Small intestine (tissue), 7 donors: ENCODE measurements at regions not wholly inside any gene's neighbourhood (a gene's known extent, or its start where the extent isn't known, plus 50 kb on each side); places are given as distances from the start of the nearest gene placed in this dataset.

Experiments used
- DNase-seq, 2 donors: peaks; one replicate each; pipeline versions ENCODE4 v3.0.0 to v3.0.0-alpha.2; 2013
- FAIRE-seq: peaks from 2 replicates; lab custom pipeline; 2012; peaks lifted over from hg19 to GRCh38; lab: Jason Lieb, UNC
- H3K27ac ChIP-seq, 3 donors: one replicate each; pipeline ENCODE4 v1.5.1; 2013; ENCODE audit warnings: low read length in 2 of 3, mild to moderate bottlenecking in 2 of 3, control low read depth in 1 of 3, inconsistent platforms in 1 of 3, low read depth in 1 of 3, moderate library complexity in 1 of 3
- H3K27me3 ChIP-seq, 3 donors: one replicate each; pipeline ENCODE4 v1.6.1; 2013; ENCODE audit warnings: low read length in 3 of 3, inconsistent platforms in 1 of 3; ENCODE audit not compliant: control insufficient read depth in 3 of 3, insufficient read depth in 3 of 3
- H3K36me3 ChIP-seq, 3 donors: one replicate each; pipeline ENCODE4 v1.6.1; 2013; ENCODE audit warnings: low read length in 3 of 3, inconsistent platforms in 1 of 3, low read depth in 1 of 3, mild to moderate bottlenecking in 1 of 3, moderate library complexity in 1 of 3; ENCODE audit not compliant: control insufficient read depth in 3 of 3, insufficient read depth in 2 of 3
- H3K4me1 ChIP-seq, 3 donors: one replicate each; pipeline ENCODE4 v1.6.1; 2013; ENCODE audit warnings: low read length in 2 of 3, inconsistent platforms in 1 of 3, low read depth in 1 of 3, mild to moderate bottlenecking in 1 of 3, moderate library complexity in 1 of 3; ENCODE audit not compliant: control insufficient read depth in 3 of 3, insufficient read depth in 2 of 3
- H3K4me3 ChIP-seq, 3 donors: one replicate each; pipeline ENCODE4 v1.5.1; 2013; ENCODE audit warnings: low read length in 3 of 3, control low read depth in 1 of 3, inconsistent platforms in 1 of 3, low read depth in 1 of 3, mild to moderate bottlenecking in 1 of 3, moderate library complexity in 1 of 3
- H3K9me3 ChIP-seq, 2 donors: one replicate each; pipeline ENCODE4 v1.6.1; 2013; ENCODE audit warnings: low read depth in 1 of 2, low read length in 1 of 2; ENCODE audit not compliant: control insufficient read depth in 2 of 2, insufficient read depth in 1 of 2
- WGBS, 3 donors: extraction: QIAGEN DNeasy Blood & Tissue Kit; methylation state at CpG; one replicate each; pipeline ENCODE4 v1.1.7; 2013; 5-methylcytosine and 5-hydroxymethylcytosine counted together
- donor health status: healthy with polysubstance abuse.
- donor health status: control.
- donor health status: control.
- donor health status: Bipolar disorder and iron deficiency.
- donor health status: healthy.

- Histone ChIP-seq H3K27me3 (no peaks in the 10 kb centered on the region), H3K27ac (no peak overlapping the region), H3K36me3 (no peaks in the 10 kb centered on the region), H3K4me3 (no peak overlapping the region), H3K9me3 (no peaks in the 10 kb centered on the region), H3K4me1 (no peaks in the 10 kb centered on the region)
- 50 to 78% (median 59%) methylated on average over 2 of the region's 2 CpGs for WGBS, 3 donors
- no peak for DNase-seq
- no peak for FAIRE-seq
Measured at GRCh38 chr7:108809356-108809755, 239.7 kb downstream of the DNAJB9 start.

GRCh38 chr7:108810756-108811385 lies 241.2 kb downstream of the DNAJB9 start:
- Histone ChIP-seq H3K4me1 (no peaks in the 10 kb centered on the region), H3K27ac (no peak overlapping the region), H3K4me3 (no peak overlapping the region), H3K9me3 (no peaks in the 10 kb centered on the region), H3K27me3 (no peaks in the 10 kb centered on the region), H3K36me3 (no peaks in the 10 kb centered on the region)
- FAIRE-seq (no peak), DNase-seq (no peak)
- WGBS, 3 donors, result 74 to 81% (median 75%) methylated on average over 2 of the region's 2 CpGs

- DNase-seq, result no peak
- H3K4me3 ChIP-seq, result no peak overlapping the region
- 82 to 90% (median 84%) methylated on average over 3 of the region's 3 CpGs for WGBS, 3 donors
Measured at GRCh38 chr7:108813251-108814014, 243.8 kb downstream of the DNAJB9 start.

DNA sequence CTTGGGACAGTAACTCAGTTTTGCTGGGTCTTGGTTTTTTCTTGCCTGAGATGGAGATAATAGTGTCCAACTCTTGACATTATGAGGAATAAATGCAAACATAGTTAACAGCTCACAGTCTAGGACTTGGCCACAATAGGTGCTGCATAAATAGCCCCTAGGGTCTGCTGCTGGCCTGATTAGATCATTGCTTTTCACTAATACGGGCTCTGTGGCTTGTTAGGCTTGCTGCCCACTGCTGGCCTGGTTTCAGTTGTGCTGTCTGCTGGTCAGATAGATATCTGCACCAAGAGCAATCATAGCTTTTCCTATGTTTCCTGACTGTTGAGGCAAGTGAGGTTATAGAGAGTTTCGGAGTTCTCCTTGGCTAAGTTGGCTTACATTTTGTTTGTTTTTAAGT lies 246.1 kb downstream of the DNAJB9 start:
- H3K27ac ChIP-seq, result no peak overlapping the region
- 66 to 67% (median 67%) methylated on average over 2 of the region's 2 CpGs for WGBS, 3 donors
- H3K4me3 ChIP-seq, result no peak overlapping the region
- H3K4me1 ChIP-seq, result no peaks in the 10 kb centered on the region
- H3K36me3 ChIP-seq, result no peaks in the 10 kb centered on the region
- no peaks in the 10 kb centered on the region for H3K27me3 ChIP-seq
- no peak for FAIRE-seq
- no peak for DNase-seq
- no peaks in the 10 kb centered on the region for H3K9me3 ChIP-seq

More at GRCh38 chr7:108813251-108814014, 243.8 kb downstream of the DNAJB9 start:
- Histone ChIP-seq H3K27me3 (no peaks in the 10 kb centered on the region), H3K27ac (no peak overlapping the region), H3K36me3 (no peaks in the 10 kb centered on the region), H3K9me3 (no peaks in the 10 kb centered on the region), H3K4me1 (no peaks in the 10 kb centered on the region)
- no peak for FAIRE-seq

GRCh38 chr7:108818742-108819141 lies 249.1 kb downstream of the DNAJB9 start:
- Histone ChIP-seq H3K36me3 (no peaks in the 10 kb centered on the region), H3K27me3 (no peaks in the 10 kb centered on the region), H3K27ac (no peak overlapping the region), H3K9me3 (no peaks in the 10 kb centered on the region), H3K4me3 (no peak overlapping the region), H3K4me1 (no peaks in the 10 kb centered on the region)
- FAIRE-seq (no peak), DNase-seq (no peak)
- 66 to 82% (median 76%) methylated on average over 2 of the region's 2 CpGs for WGBS, 3 donors

DNA sequence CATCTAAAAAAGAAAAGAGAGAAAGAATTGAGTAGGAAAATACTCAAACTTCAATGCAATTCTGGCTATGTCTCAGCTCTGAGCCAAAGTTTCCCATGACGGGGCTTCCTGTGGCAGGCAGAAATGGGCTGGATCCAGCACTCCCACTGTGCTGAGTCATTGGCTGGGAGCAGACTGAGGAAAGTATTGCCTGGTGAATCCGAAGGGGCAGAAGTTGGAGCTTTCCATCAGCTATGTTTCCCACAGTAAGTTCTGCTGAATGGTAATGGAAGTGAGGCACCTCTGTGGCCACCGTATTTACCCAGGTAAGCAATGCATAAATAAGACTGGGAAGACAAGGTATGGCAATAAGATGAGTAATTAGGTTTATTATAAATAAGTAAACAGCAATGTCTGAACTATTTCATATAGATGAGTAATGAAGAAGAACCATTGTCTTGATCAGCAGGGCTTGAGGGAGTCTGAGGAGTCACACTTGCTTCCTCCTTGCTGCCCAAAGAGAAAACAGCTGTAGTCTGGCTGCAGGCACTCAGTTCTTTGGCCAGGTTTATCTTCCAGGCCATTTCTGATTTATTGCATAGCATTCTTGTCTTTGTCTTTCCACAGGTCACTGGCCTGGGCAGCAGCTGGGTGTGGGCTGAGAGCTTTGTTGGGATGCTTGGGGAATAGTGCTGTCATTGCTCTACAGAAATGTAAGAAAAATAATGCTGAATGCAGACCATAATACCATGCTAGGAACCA lies 255.3 kb downstream of the DNAJB9 start:
- 59 to 64% (median 62%) methylated on average over 3 of the region's 3 CpGs for WGBS, 3 donors
- Histone ChIP-seq H3K27me3 (no peaks in the 10 kb centered on the region), H3K9me3 (no peaks in the 10 kb centered on the region), H3K27ac (no peak overlapping the region), H3K4me3 (no peak overlapping the region), H3K4me1 (no peaks in the 10 kb centered on the region), H3K36me3 (no peaks in the 10 kb centered on the region)
- FAIRE-seq (no peak), DNase-seq (no peak)

DNA sequence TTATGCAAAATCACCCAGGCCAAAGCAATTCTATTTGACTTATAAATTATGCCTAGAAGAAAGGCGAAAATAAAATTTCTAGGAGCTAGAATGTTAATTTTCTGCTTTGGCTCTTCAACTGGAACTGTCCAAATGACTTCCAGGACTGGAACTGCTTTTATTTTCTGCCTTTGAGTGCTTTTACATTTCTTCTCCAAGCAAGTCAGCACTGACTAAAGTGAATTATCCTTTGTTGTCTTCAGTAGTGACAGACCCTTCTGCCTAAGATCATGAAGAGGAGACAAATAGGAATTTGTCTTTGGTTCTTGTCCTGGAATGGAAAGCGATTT lies 255.9 kb downstream of the DNAJB9 start:
- WGBS, 3 donors, result 76 to 90% (median 80%) methylated on average over 2 of the region's 2 CpGs
- DNase-seq (no peak), FAIRE-seq (no peak)
- Histone ChIP-seq H3K27me3 (no peaks in the 10 kb centered on the region), H3K27ac (no peak overlapping the region), H3K4me1 (no peaks in the 10 kb centered on the region), H3K9me3 (no peaks in the 10 kb centered on the region), H3K4me3 (no peak overlapping the region), H3K36me3 (no peaks in the 10 kb centered on the region)

GRCh38 chr7:108836256-108836655 lies 266.6 kb downstream of the DNAJB9 start:
- no peaks in the 10 kb centered on the region for H3K4me1 ChIP-seq
- H3K4me3 ChIP-seq, result no peak overlapping the region
- no peaks in the 10 kb centered on the region for H3K36me3 ChIP-seq
- no peak overlapping the region for H3K27ac ChIP-seq
- H3K9me3 ChIP-seq, result no peaks in the 10 kb centered on the region
- DNase-seq (no peak), FAIRE-seq (no peak)
- H3K27me3 ChIP-seq, result no peaks in the 10 kb centered on the region
